Suprapubic skin (tissue), 4 donors: ENCODE measurements at regions not wholly inside any gene's neighbourhood (a gene's known extent, or its start where the extent isn't known, plus 50 kb on each side); places are given as distances from the start of the nearest gene placed in this dataset.

Source experiments
- CTCF ChIP-seq, 2 donors: fragments of 200-600 bp in 1 of 2; fragments of 450-650 bp in 1 of 2; sonication (generic) in 1 of 2; IDR thresholded peaks; one replicate each; pipeline ENCODE4 v1.5.1; 2016 to 2019; ENCODE audit warnings: antibody characterized with exemption in 2 of 2, mild to moderate bottlenecking in 1 of 2, moderate library complexity in 1 of 2
- EP300 ChIP-seq: sonication (generic); formaldehyde crosslinking; IDR thresholded peaks from one replicate; pipeline ENCODE4 v1.6.1; 2017; ENCODE audit warnings: antibody characterized with exemption
- POLR2A ChIP-seq, 2 donors: fragments of 450-650 bp; IDR thresholded peaks; one replicate each; pipeline ENCODE4 v1.6.1; 2017; ENCODE audit warnings: antibody characterized with exemption in 2 of 2, mild to moderate bottlenecking in 2 of 2, moderate library complexity in 2 of 2
- POLR2AphosphoS5 ChIP-seq, 3 donors: sonication (generic); formaldehyde crosslinking; IDR thresholded peaks; one replicate each; pipeline ENCODE4 v1.6.1; 2017; ENCODE audit warnings: antibody characterized with exemption in 3 of 3

GRCh38 chr11:130580372-130580771 is 131.9 kb downstream of the ADAMTS15 start:
- TF ChIP-seq CTCF (IDR thresholded peaks at IDR 0.05): no peak
- TF ChIP-seq POLR2A (IDR thresholded peaks at IDR 0.05): no peak
- TF ChIP-seq EP300: no peak
- TF ChIP-seq POLR2AphosphoS5 (IDR thresholded peaks at IDR 0.05): no peak
